K562 (cell line): ENCODE measurements at regions not wholly inside any gene's neighbourhood (a gene's known extent, or its start where the extent isn't known, plus 50 kb on each side); places are given as distances from the start of the nearest gene placed in this dataset.

Experiments used
- ATAC-seq: fragments of 200-7000 bp; cut with Tn5 transposase; 3 replicates; pipeline ENCODE4 v1.9.1; 2020; ENCODE audit warnings: moderate library complexity
- BruUV-seq: library from RNA; stranded (reverse); fragments of 400-500 nt; replicated peaks from 2 replicates; lab custom pipeline; 2021; lab: Mats Ljungman, UMichigan
- CTCF ChIA-PET: fragments of 300-600 bp; formaldehyde crosslinking; extraction: SDS; loops from one replicate; lab custom pipeline; 2021; ENCODE audit warnings: low intra/inter-chr PET ratio; lab: Yijun Ruan, JAX
- POLR2A ChIA-PET: fragments of 300-600, 350-650 bp; sonication (Branson Sonifier 250); formaldehyde crosslinking; extraction: SDS; loops from one replicate; lab custom pipeline; 2021; ENCODE audit warnings: antibody characterized with exemption, inconsistent platforms; lab: Yijun Ruan, JAX
- DNase-seq, 4 experiments: peaks; one replicate each; pipeline versions ENCODE4 v3.0.0 to v3.0.0-alpha.2; 2011 to 2018; ENCODE audit warnings: low spot score in 3 of 4, mixed read lengths in 3 of 4; ENCODE audit errors: extremely low read depth in 1 of 4
- FAIRE-seq: peaks from 2 replicates; lab custom pipeline; 2011; peaks lifted over from hg19 to GRCh38; lab: Jason Lieb, UNC
- H2AFZ ChIP-seq: 2 replicates; pipeline ENCODE4 v1.6.0; 2011; ENCODE audit warnings: low read depth, low read length, control low read depth, inconsistent platforms
- H3K27ac ChIP-seq: fragments of 200-600 bp; 3 replicates; pipeline ENCODE4 v1.8.0; 2011; ENCODE audit warnings: low read depth, mild to moderate bottlenecking, control low read depth, inconsistent platforms, low read length, moderate library complexity, mixed read lengths; ENCODE audit errors: extremely low read depth
- H3K27me3 ChIP-seq, 2 experiments: fragments of 300-600 bp in 1 of 2; 2 replicates in 1 of 2; 3 replicates in 1 of 2; pipeline versions ENCODE4 v1.6.0 to v1.8.0; 2011; ENCODE audit warnings: inconsistent platforms in 2 of 2, low read length in 2 of 2, mild to moderate bottlenecking in 1 of 2, mixed read lengths in 1 of 2, moderate library complexity in 1 of 2; ENCODE audit not compliant: control insufficient read depth in 2 of 2, insufficient read depth in 2 of 2
- H3K36me3 ChIP-seq: fragments of 300-600 bp; 3 replicates; pipeline ENCODE4 v1.8.0; 2011; ENCODE audit warnings: mild to moderate bottlenecking, low read length, inconsistent platforms; ENCODE audit not compliant: control insufficient read depth, insufficient read depth
- H3K4me1 ChIP-seq, 2 experiments: fragments of 200-600 bp in 1 of 2; replicated peaks in 1 of 2; 2 replicates in 1 of 2; 3 replicates in 1 of 2; pipeline versions ENCODE4 v1.5.1 to v1.8.0; 2011; ENCODE audit warnings: inconsistent platforms in 2 of 2, low read length in 2 of 2, mild to moderate bottlenecking in 1 of 2, mixed read lengths in 1 of 2, moderate library complexity in 1 of 2; ENCODE audit not compliant: control insufficient read depth in 2 of 2, insufficient read depth in 2 of 2
- H3K4me2 ChIP-seq: 2 replicates; pipeline ENCODE4 v1.6.1; 2011; ENCODE audit warnings: low read length, control low read depth, inconsistent platforms, mixed read lengths; ENCODE audit not compliant: insufficient read depth
- H3K4me3 ChIP-seq: fragments of 200-600 bp; sonication (generic), shearing (Covaris generic); 2 replicates; pipeline ENCODE4 v1.5.1; 2016; ENCODE audit warnings: control low read depth, inconsistent platforms
- H3K79me2 ChIP-seq: fragments of 200-600 bp; 3 replicates; pipeline ENCODE4 v1.8.0; 2011; ENCODE audit warnings: low read length, inconsistent platforms; ENCODE audit not compliant: control insufficient read depth, insufficient read depth
- H3K9ac ChIP-seq, 2 experiments: 2 replicates each; pipeline versions ENCODE4 v1.6.0 to v1.6.1; 2011; ENCODE audit warnings: low read depth in 2 of 2, low read length in 2 of 2, control low read depth in 1 of 2, inconsistent platforms in 1 of 2, mild to moderate bottlenecking in 1 of 2, mixed read lengths in 1 of 2; ENCODE audit not compliant: insufficient read depth in 1 of 2
- H3K9me1 ChIP-seq: one replicate; pipeline ENCODE4 v1.6.0; 2011; ENCODE audit warnings: inconsistent platforms, mild to moderate bottlenecking, low read length, moderate library complexity; ENCODE audit not compliant: control insufficient read depth, insufficient read depth
- H3K9me3 ChIP-seq: replicated peaks from 2 replicates; pipeline ENCODE4 v1.5.1; 2011; ENCODE audit warnings: low read depth, low read length, inconsistent platforms; ENCODE audit not compliant: control insufficient read depth, insufficient read depth
- H4K20me1 ChIP-seq: replicated peaks from 2 replicates; pipeline ENCODE4 v1.6.1; 2011; ENCODE audit warnings: low read length, inconsistent platforms, mixed read lengths; ENCODE audit not compliant: control insufficient read depth, insufficient read depth
- CC2D1A ChIP-seq: fragments of 450-650 bp; IDR thresholded peaks from 2 replicates; pipeline ENCODE4 v1.6.1; 2017; ENCODE audit warnings: mild to moderate bottlenecking
- NFIC ChIP-seq: fragments of 450-650 bp; IDR thresholded peaks from 2 replicates; pipeline ENCODE4 v1.6.1; 2017; ENCODE audit warnings: mild to moderate bottlenecking, inconsistent platforms
- NFIX ChIP-seq: fragments of 250-450 bp; sonication (Bioruptor Pico); IDR thresholded peaks from 2 replicates; pipeline ENCODE4 v1.4.0; 2020; ENCODE audit warnings: low read depth, mild to moderate bottlenecking, moderate library complexity
- WGBS: fragments of 100-300 bp; shearing (Covaris generic); methylation state at CpG from one replicate; pipeline ENCODE4 v1.1.6; 2016; ENCODE audit warnings: low coverage, mixed read lengths; ENCODE audit not compliant: insufficient coverage; ENCODE audit errors: missing lambda C conversion rate; 5-methylcytosine and 5-hydroxymethylcytosine counted together
- in situ Hi-C: fragments of 300-500 bp; cut with MboI; formaldehyde crosslinking; loops from 4 replicates; pipeline ENCODE4 v1.15.0; 2018; ENCODE audit warnings: inconsistent platforms, mixed read lengths
- intact Hi-C: fragments of 100-400 bp; cut with micrococcal nuclease; formaldehyde crosslinking; loops from 2 replicates; pipeline ENCODE4 v1.14.2; 2022
- TF ChIP-seq, protein P1 (sequence below): sonication (generic); formaldehyde crosslinking; IDR thresholded peaks from 2 replicates; pipeline ENCODE4 v1.8.1; 2023; ENCODE audit warnings: mild to moderate bottlenecking, missing genetic modification reagents

DNA sequence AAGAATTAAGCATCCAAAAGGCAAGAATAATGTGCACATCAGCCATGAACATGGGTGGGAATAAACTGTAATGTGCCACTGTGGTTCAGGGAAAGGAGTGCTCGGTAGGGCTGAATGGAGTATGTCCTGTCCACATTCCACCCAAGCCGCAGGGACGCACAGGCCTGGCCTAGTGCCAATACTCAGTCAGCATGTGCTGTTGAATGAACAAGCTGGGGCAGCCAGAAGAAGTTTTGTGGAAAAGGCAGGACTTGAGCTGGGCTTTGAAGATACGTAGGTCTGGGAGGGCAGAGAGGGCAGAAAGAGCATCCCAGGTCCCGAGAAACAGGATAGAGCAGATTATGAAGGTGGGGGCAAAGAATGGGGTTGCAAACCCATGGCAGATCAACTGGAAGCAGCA is 60.0 kb upstream of the PLET1 start:
- no peak overlapping the region for H2AFZ ChIP-seq
- no peak overlapping the region for H3K4me2 ChIP-seq
- ATAC-seq (no peak), FAIRE-seq (no peak), DNase-seq (peak in 2 of 4 experiments; percentile 18 to 44)
- no peaks in the 10 kb centered on the region for H3K79me2 ChIP-seq
- no peaks in the 10 kb centered on the region for H4K20me1 ChIP-seq
- BruUV-seq, result no TSS peak
- no peaks in the 10 kb centered on the region for H3K27me3 ChIP-seq
- WGBS, result 4% methylated on average over 5 of the region's 5 CpGs
- no peak overlapping the region for H3K27ac ChIP-seq
- POLR2A ChIA-PET, result no interaction called here
- peaks cover 4% of the 10 kb centered on the region; the same call in 1 of the 2 replicates for H3K9me3 ChIP-seq
- no peaks in the 10 kb centered on the region for H3K36me3 ChIP-seq
- no peak overlapping the region for H3K9ac ChIP-seq
- intact Hi-C loops, result no loop called here
- no peak overlapping the region for H3K4me3 ChIP-seq
- CTCF ChIA-PET, result no interaction called here
- TF ChIP-seq, protein P1, sequence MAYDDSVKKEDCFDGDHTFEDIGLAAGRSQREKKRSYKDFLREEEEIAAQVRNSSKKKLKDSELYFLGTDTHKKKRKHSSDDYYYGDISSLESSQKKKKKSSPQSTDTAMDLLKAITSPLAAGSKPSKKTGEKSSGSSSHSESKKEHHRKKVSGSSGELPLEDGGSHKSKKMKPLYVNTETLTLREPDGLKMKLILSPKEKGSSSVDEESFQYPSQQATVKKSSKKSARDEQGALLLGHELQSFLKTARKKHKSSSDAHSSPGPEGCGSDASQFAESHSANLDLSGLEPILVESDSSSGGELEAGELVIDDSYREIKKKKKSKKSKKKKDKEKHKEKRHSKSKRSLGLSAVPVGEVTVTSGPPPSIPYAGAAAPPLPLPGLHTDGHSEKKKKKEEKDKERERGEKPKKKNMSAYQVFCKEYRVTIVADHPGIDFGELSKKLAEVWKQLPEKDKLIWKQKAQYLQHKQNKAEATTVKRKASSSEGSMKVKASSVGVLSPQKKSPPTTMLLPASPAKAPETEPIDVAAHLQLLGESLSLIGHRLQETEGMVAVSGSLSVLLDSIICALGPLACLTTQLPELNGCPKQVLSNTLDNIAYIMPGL (CRISPR knock-in tag), result no peak
- TF ChIP-seq NFIC (peak; percentile 98), CC2D1A (no peak), NFIX (CRISPR knock-in tag) (peak; percentile 58)
- H3K4me1 ChIP-seq, result no peaks in the 10 kb centered on the region; a peak in 2 of 5 replicates
- in situ Hi-C loops, result no loop called here
- no peaks in the 10 kb centered on the region for H3K9me1 ChIP-seq
